HG02763 (cell line): ENCODE measurements at regions not wholly inside any gene's neighbourhood (a gene's known extent, or its start where the extent isn't known, plus 50 kb on each side); places are given as distances from the start of the nearest gene placed in this dataset.
"Not testable (repeated sequence)": the region's sequence is repeated elsewhere in the genome, so short reads cannot be mapped to it uniquely, and the experiment has no call there.

ENCODE experiments used
- ATAC-seq: cut with Tn5 transposase; IDR thresholded peaks from one replicate; pipeline ENCODE4 v1.9.1; 2021; ENCODE audit warnings: mild to moderate bottlenecking, moderate library complexity; ENCODE audit not compliant: unreplicated experiment

GRCh38 chr16:75836347-75837010 is 110.2 kb upstream of the CPHXL start:
- no peak for ATAC-seq

- ATAC-seq, result no peak
Observed at GRCh38 chr16:75837264-75837663, 111.0 kb upstream of the CPHXL start.

GRCh38 chr16:75837681-75838080 is 111.4 kb upstream of the CPHXL start:
- ATAC-seq, result no peak

GRCh38 chr16:75841517-75841916 is 115.2 kb upstream of the CPHXL start:
- no peak for ATAC-seq

- ATAC-seq, result no peak
Observed at GRCh38 chr16:75847172-75847571, 120.9 kb upstream of the CPHXL start.

GRCh38 chr16:75854152-75854551 is 127.9 kb upstream of the CPHXL start:
- no peak for ATAC-seq

GRCh38 chr16:75860326-75861053 is 134.2 kb upstream of the CPHXL start:
- no peak for ATAC-seq

GRCh38 chr16:75861311-75862097 is 135.2 kb upstream of the CPHXL start:
- no peak for ATAC-seq

- no peak for ATAC-seq
Observed at GRCh38 chr16:75862098-75862386, 135.8 kb upstream of the CPHXL start.

GRCh38 chr16:75864243-75864642 is 138.0 kb upstream of the CPHXL start:
- no peak for ATAC-seq

GRCh38 chr16:75865736-75866135 is 139.4 kb upstream of the CPHXL start:
- no peak for ATAC-seq

GRCh38 chr16:75868636-75869632 is 142.6 kb upstream of the CPHXL start:
- no peak for ATAC-seq

GRCh38 chr16:75881280-75881679 is 155.0 kb upstream of the CPHXL start:
- ATAC-seq, result not testable (repeated sequence)

GRCh38 chr16:75899163-75899562 is 172.9 kb upstream of the CPHXL start:
- ATAC-seq, result no peak

- ATAC-seq, result no peak
Observed at GRCh38 chr16:75908331-75909117, 182.2 kb upstream of the CPHXL start.

- ATAC-seq, result no peak
Observed at GRCh38 chr16:75909746-75910145, 183.5 kb upstream of the CPHXL start.

- ATAC-seq, result no peak
Observed at GRCh38 chr16:75911896-75912295, 185.6 kb upstream of the CPHXL start.

GRCh38 chr16:75913958-75914357 is 187.7 kb upstream of the CPHXL start:
- ATAC-seq, result no peak

- ATAC-seq, result no peak
Observed at GRCh38 chr16:75916451-75916850, 190.2 kb upstream of the CPHXL start.

- ATAC-seq, result no peak
Observed at GRCh38 chr16:75918109-75918508, 191.8 kb upstream of the CPHXL start.
